HEK293 (cell line): ENCODE measurements at regions not wholly inside any gene's neighbourhood (a gene's known extent, or its start where the extent isn't known, plus 50 kb on each side); places are given as distances from the start of the nearest gene placed in this dataset.

Experiments
- CTCF ChIA-PET: fragments of 350-600 bp; formaldehyde crosslinking; extraction: SDS; loops from one replicate; lab custom pipeline; 2021; ENCODE audit warnings: antibody characterized with exemption; lab: Yijun Ruan, JAX
- POLR2A ChIA-PET: fragments of 300-600 bp; formaldehyde crosslinking; extraction: SDS; loops from one replicate; lab custom pipeline; 2020; ENCODE audit warnings: antibody characterized with exemption, inconsistent platforms; lab: Yijun Ruan, JAX
- H3K27ac ChIP-seq: fragments of 200-500 bp; sonication (Bioruptor generic); 2 replicates; pipeline ENCODE4 v1.5.1; 2014; ENCODE audit warnings: low read depth, low read length, control low read depth, inconsistent platforms; ENCODE audit errors: extremely low read depth
- H3K36me3 ChIP-seq, 2 experiments: fragments of 200-500 bp in 1 of 2; sonication (Bioruptor generic) in 1 of 2; 1 replicate in 1 of 2; 2 replicates in 1 of 2; pipeline ENCODE4 v1.5.1; 2014 to 2017; ENCODE audit warnings: inconsistent platforms in 2 of 2, low read length in 2 of 2; ENCODE audit not compliant: control insufficient read depth in 2 of 2, insufficient read depth in 1 of 2
- H3K4me1 ChIP-seq: fragments of 200-500 bp; sonication (Bioruptor generic); 2 replicates; pipeline ENCODE4 v1.5.1; 2014; ENCODE audit warnings: mild to moderate bottlenecking, low read length, inconsistent platforms; ENCODE audit not compliant: control insufficient read depth, insufficient read depth
- H3K4me3 ChIP-seq: 2 replicates; pipeline ENCODE4 v1.5.1; 2011; ENCODE audit warnings: low read depth, mild to moderate bottlenecking, control low read depth, low read length, moderate library complexity
- H3K9me3 ChIP-seq: fragments of 200-500 bp; sonication (Bioruptor generic); 2 replicates; pipeline ENCODE4 v1.5.1; 2014; ENCODE audit warnings: low read depth, low read length, inconsistent platforms; ENCODE audit not compliant: control insufficient read depth, insufficient read depth
- KLF1 ChIP-seq: fragments of 450-650 bp; formaldehyde crosslinking; IDR thresholded peaks from 2 replicates; pipeline ENCODE4 v1.5.1; 2016; ENCODE audit warnings: missing biosample characterization, missing genetic modification characterization
- OVOL3 ChIP-seq: fragments of 450-650 bp; formaldehyde crosslinking; IDR thresholded peaks from 2 replicates; pipeline ENCODE4 v1.5.1; 2016; ENCODE audit warnings: missing biosample characterization, missing genetic modification characterization
- SP7 ChIP-seq: fragments of 450-650 bp; formaldehyde crosslinking; IDR thresholded peaks from 2 replicates; pipeline ENCODE4 v1.5.1; 2016; ENCODE audit warnings: missing biosample characterization, missing genetic modification characterization
- ZBTB48 ChIP-seq: fragments of 450-650 bp; formaldehyde crosslinking; IDR thresholded peaks from 2 replicates; pipeline ENCODE4 v1.5.1; 2016; ENCODE audit warnings: missing biosample characterization, missing genetic modification characterization
- ZNF140 ChIP-seq: fragments of 450-650 bp; formaldehyde crosslinking; IDR thresholded peaks from 2 replicates; pipeline ENCODE4 v1.5.1; 2016; ENCODE audit warnings: missing biosample characterization, missing genetic modification characterization
- ZNF146 ChIP-seq: fragments of 450-650 bp; formaldehyde crosslinking; IDR thresholded peaks from 2 replicates; pipeline ENCODE4 v1.5.1; 2016; ENCODE audit warnings: missing biosample characterization, missing genetic modification characterization
- ZNF155 ChIP-seq: fragments of 450-650 bp; formaldehyde crosslinking; IDR thresholded peaks from 2 replicates; pipeline ENCODE4 v1.5.1; 2016; ENCODE audit warnings: missing biosample characterization, missing genetic modification characterization
- ZNF19 ChIP-seq: fragments of 450-650 bp; formaldehyde crosslinking; IDR thresholded peaks from 2 replicates; pipeline ENCODE4; 2016; ENCODE audit warnings: missing biosample characterization, missing genetic modification characterization, low read depth
- ZNF2 ChIP-seq: fragments of 450-650 bp; formaldehyde crosslinking; IDR thresholded peaks from 2 replicates; pipeline ENCODE4 v1.5.1; 2016; ENCODE audit warnings: missing biosample characterization, missing genetic modification characterization
- ZNF214 ChIP-seq: fragments of 450-650 bp; formaldehyde crosslinking; IDR thresholded peaks from 2 replicates; pipeline ENCODE4 v1.5.1; 2017; ENCODE audit warnings: missing biosample characterization, mild to moderate bottlenecking, missing genetic modification characterization, borderline replicate concordance
- ZNF221 ChIP-seq: fragments of 450-650 bp; formaldehyde crosslinking; IDR thresholded peaks from 2 replicates; pipeline ENCODE4 v1.5.1; 2017; ENCODE audit warnings: missing biosample characterization, missing genetic modification characterization, borderline replicate concordance
- ZNF223 ChIP-seq: fragments of 450-650 bp; formaldehyde crosslinking; IDR thresholded peaks from 2 replicates; pipeline ENCODE4 v1.5.1; 2016; ENCODE audit warnings: missing biosample characterization, missing genetic modification characterization
- ZNF248 ChIP-seq: fragments of 450-650 bp; formaldehyde crosslinking; IDR thresholded peaks from 2 replicates; pipeline ENCODE4 v1.5.1; 2017; ENCODE audit warnings: missing biosample characterization, missing genetic modification characterization
- ZNF354C ChIP-seq: fragments of 450-650 bp; formaldehyde crosslinking; IDR thresholded peaks from 2 replicates; pipeline ENCODE4 v1.5.1; 2016; ENCODE audit warnings: missing biosample characterization, missing genetic modification characterization, low read depth, borderline replicate concordance
- ZNF416 ChIP-seq: fragments of 450-650 bp; formaldehyde crosslinking; IDR thresholded peaks from 2 replicates; pipeline ENCODE4 v1.5.1; 2016; ENCODE audit warnings: missing biosample characterization, missing genetic modification characterization
- ZNF580 ChIP-seq: fragments of 450-650 bp; formaldehyde crosslinking; IDR thresholded peaks from 2 replicates; pipeline ENCODE4 v1.5.1; 2016; ENCODE audit warnings: missing biosample characterization, missing genetic modification characterization
- ZNF585B ChIP-seq: fragments of 450-650 bp; formaldehyde crosslinking; IDR thresholded peaks from 2 replicates; pipeline ENCODE4 v1.5.1; 2016; ENCODE audit warnings: missing biosample characterization, missing genetic modification characterization
- ZNF626 ChIP-seq: fragments of 450-650 bp; sonication (Bioruptor Pico); formaldehyde crosslinking; IDR thresholded peaks from 2 replicates; pipeline ENCODE4 v1.5.1; 2018; ENCODE audit warnings: missing biosample characterization, missing genetic modification characterization, inconsistent platforms
- ZNF629 ChIP-seq: fragments of 450-650 bp; formaldehyde crosslinking; IDR thresholded peaks from 2 replicates; pipeline ENCODE4 v1.5.1; 2017; ENCODE audit warnings: missing biosample characterization, missing genetic modification characterization
- ZNF707 ChIP-seq: fragments of 450-650 bp; formaldehyde crosslinking; IDR thresholded peaks from 2 replicates; pipeline ENCODE4 v1.5.1; 2016; ENCODE audit warnings: missing biosample characterization, missing genetic modification characterization
- ZNF768 ChIP-seq: fragments of 450-650 bp; formaldehyde crosslinking; IDR thresholded peaks from 2 replicates; pipeline ENCODE4 v1.5.1; 2018; ENCODE audit warnings: missing biosample characterization, mild to moderate bottlenecking, missing genetic modification characterization
- TF ChIP-seq, protein P1 (sequence below): fragments of 450-650 bp; formaldehyde crosslinking; IDR thresholded peaks from 2 replicates; pipeline ENCODE4 v1.5.1; 2016; ENCODE audit warnings: missing biosample characterization, missing genetic modification characterization

GRCh38 chr1:82044111-82044510 lies 243.4 kb downstream of the ADGRL2 start:
- POLR2A ChIA-PET: no interaction called here
- Histone ChIP-seq H3K4me1 (no peaks in the 10 kb centered on the region), H3K27ac (no peak overlapping the region), H3K4me3 (no peak overlapping the region), H3K9me3 (no peaks in the 10 kb centered on the region), H3K36me3 (no peaks in the 10 kb centered on the region)
- CTCF ChIA-PET: no interaction called here
- TF ChIP-seq SP7 (tag by site-specific recombination) (no peak), ZNF223 (tag by site-specific recombination) (no peak), ZNF585B (tag by site-specific recombination) (no peak), OVOL3 (tag by site-specific recombination) (no peak), ZNF248 (tag by site-specific recombination) (no peak), ZNF416 (tag by site-specific recombination) (no peak), ZNF2 (no peak), ZNF626 (tag by site-specific recombination) (no peak)

DNA sequence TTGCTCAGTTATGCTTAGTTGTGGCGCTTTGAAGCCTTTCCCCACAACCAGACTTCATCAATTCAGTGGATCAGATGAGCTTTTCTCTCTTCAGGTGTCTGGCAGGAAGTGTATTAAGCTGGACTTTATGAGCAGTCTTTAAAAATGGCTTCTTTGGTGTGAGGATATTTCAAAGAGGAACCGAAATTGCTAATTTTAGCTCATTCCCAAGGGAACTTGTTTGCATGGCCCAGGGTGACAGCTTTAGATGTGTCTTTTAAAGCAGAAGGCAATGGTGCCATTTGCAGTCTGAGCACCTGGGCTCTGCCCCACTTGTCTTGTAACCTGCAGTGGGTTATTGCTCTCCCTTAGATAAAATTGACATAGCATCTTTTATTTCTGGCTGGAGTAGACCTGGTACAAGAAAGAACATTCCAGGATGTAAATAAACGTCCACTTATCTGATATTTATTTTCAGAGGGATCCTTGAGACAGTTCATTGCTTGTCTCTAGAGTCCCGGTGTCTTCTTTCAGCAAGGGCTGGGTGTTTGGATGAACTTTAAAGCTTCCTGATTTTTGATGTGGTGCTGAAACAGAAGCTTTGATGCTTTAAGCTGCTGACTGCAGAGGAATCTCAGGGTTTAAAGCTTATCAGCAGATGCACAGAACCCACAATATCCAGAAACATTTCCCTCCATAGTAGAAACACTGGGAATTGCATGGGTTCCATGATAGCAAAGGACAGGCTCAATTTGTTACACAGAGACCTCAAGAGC lies 241.7 kb downstream of the ADGRL2 start:
- TF ChIP-seq ZNF155 (tag by site-specific recombination) (no peak), ZNF19 (tag by site-specific recombination) (no peak), ZNF707 (tag by site-specific recombination) (no peak), KLF1 (tag by site-specific recombination) (no peak), ZNF140 (tag by site-specific recombination) (no peak), ZBTB48 (tag by site-specific recombination) (no peak), ZNF221 (tag by site-specific recombination) (no peak), ZNF580 (tag by site-specific recombination) (no peak), ZNF146 (tag by site-specific recombination) (no peak), ZNF354C (tag by site-specific recombination) (no peak), ZNF629 (tag by site-specific recombination) (no peak), ZNF768 (tag by site-specific recombination) (no peak), ZNF214 (tag by site-specific recombination) (no peak)
- TF ChIP-seq, protein P1, sequence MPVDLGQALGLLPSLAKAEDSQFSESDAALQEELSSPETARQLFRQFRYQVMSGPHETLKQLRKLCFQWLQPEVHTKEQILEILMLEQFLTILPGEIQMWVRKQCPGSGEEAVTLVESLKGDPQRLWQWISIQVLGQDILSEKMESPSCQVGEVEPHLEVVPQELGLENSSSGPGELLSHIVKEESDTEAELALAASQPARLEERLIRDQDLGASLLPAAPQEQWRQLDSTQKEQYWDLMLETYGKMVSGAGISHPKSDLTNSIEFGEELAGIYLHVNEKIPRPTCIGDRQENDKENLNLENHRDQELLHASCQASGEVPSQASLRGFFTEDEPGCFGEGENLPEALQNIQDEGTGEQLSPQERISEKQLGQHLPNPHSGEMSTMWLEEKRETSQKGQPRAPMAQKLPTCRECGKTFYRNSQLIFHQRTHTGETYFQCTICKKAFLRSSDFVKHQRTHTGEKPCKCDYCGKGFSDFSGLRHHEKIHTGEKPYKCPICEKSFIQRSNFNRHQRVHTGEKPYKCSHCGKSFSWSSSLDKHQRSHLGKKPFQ (tag by site-specific recombination): no peak
- no peak overlapping the region for H3K27ac ChIP-seq
- no peaks in the 10 kb centered on the region for H3K4me1 ChIP-seq
- H3K36me3 ChIP-seq: no peaks in the 10 kb centered on the region
- ChIA-PET POLR2A (no interaction called here), CTCF (no interaction called here)
- no peak overlapping the region for H3K4me3 ChIP-seq
- H3K9me3 ChIP-seq: no peaks in the 10 kb centered on the region
